IPS-20b (cell line): ENCODE measurements at regions not wholly inside any gene's neighbourhood (a gene's known extent, or its start where the extent isn't known, plus 50 kb on each side); places are given as distances from the start of the nearest gene placed in this dataset.
"Not testable (repeated sequence)": the region's sequence is repeated elsewhere in the genome, so short reads cannot be mapped to it uniquely, and the experiment has no call there.

ENCODE experiments used
- H3K27ac ChIP-seq: one replicate; pipeline ENCODE4 v1.5.1; 2013; ENCODE audit warnings: low read length
- H3K27me3 ChIP-seq: 2 replicates; pipeline ENCODE4 v1.6.1; 2013; ENCODE audit warnings: mild to moderate bottlenecking, low read length, inconsistent platforms; ENCODE audit not compliant: insufficient read depth
- H3K36me3 ChIP-seq: 2 replicates; pipeline ENCODE4 v1.6.1; 2013; ENCODE audit warnings: low read depth, mild to moderate bottlenecking, inconsistent platforms, low read length, moderate library complexity; ENCODE audit not compliant: insufficient read depth
- H3K4me1 ChIP-seq: 2 replicates; pipeline ENCODE4 v1.6.1; 2013; ENCODE audit warnings: mild to moderate bottlenecking, control low read depth, inconsistent platforms, low read length, moderate library complexity; ENCODE audit not compliant: insufficient read depth
- H3K4me3 ChIP-seq: 2 replicates; pipeline ENCODE4 v1.5.1; 2013; ENCODE audit warnings: mild to moderate bottlenecking, low read length, inconsistent platforms
- H3K9ac ChIP-seq: 2 replicates; pipeline ENCODE4 v1.6.1; 2013; ENCODE audit warnings: low read depth, mild to moderate bottlenecking, inconsistent platforms, low read length, moderate library complexity
- H3K9me3 ChIP-seq: 2 replicates; pipeline ENCODE4 v1.6.1; 2013; ENCODE audit warnings: mild to moderate bottlenecking, low read depth, low read length, inconsistent platforms; ENCODE audit not compliant: insufficient read depth

GRCh38 chr12:113699984-113700383, 228.3 kb upstream of the LHX5 start:
- peaks cover 12% of the 10 kb centered on the region; the same call in 1 of the 2 replicates for H3K4me1 ChIP-seq
- H3K27me3 ChIP-seq, result peaks cover 12% of the 10 kb centered on the region; the same call in 1 of the 2 replicates
- H3K27ac ChIP-seq, H3K4me3 ChIP-seq, H3K9ac ChIP-seq, H3K9me3 ChIP-seq, H3K36me3 ChIP-seq: not testable (repeated sequence)

- no peaks in the 10 kb centered on the region for H3K36me3 ChIP-seq
- H3K9ac ChIP-seq, result no peak overlapping the region
- H3K27me3 ChIP-seq, result peaks cover 12% of the 10 kb centered on the region; the same call in 1 of the 2 replicates
- H3K4me1 ChIP-seq, result peaks cover 12% of the 10 kb centered on the region; the same call in 1 of the 2 replicates
- no peak overlapping the region for H3K27ac ChIP-seq
- H3K9me3 ChIP-seq, result no peaks in the 10 kb centered on the region
- no peak overlapping the region for H3K4me3 ChIP-seq
Observed at GRCh38 chr12:113698510-113698858, 226.8 kb upstream of the LHX5 start.

GRCh38 chr12:113697651-113698509, 226.2 kb upstream of the LHX5 start:
- no peaks in the 10 kb centered on the region for H3K9me3 ChIP-seq
- peaks cover 12% of the 10 kb centered on the region; the same call in 1 of the 2 replicates for H3K4me1 ChIP-seq
- H3K36me3 ChIP-seq, result no peaks in the 10 kb centered on the region
- no peak overlapping the region for H3K27ac ChIP-seq
- H3K9ac ChIP-seq, result no peak overlapping the region
- no peak overlapping the region for H3K4me3 ChIP-seq
- peaks cover 7% of the 10 kb centered on the region; the same call in 1 of the 2 replicates for H3K27me3 ChIP-seq

- Histone ChIP-seq H3K27ac (no peak overlapping the region), H3K4me1 (peaks cover 12% of the 10 kb centered on the region; the same call in 1 of the 2 replicates)
Observed at GRCh38 chr12:113697104-113697503, 225.4 kb upstream of the LHX5 start.

GRCh38 chr12:113693693-113694092, 222.0 kb upstream of the LHX5 start:
- peaks cover 7% of the 10 kb centered on the region; the same call in 1 of the 2 replicates for H3K4me1 ChIP-seq
- H3K27ac ChIP-seq, result no peak overlapping the region
- H3K9ac ChIP-seq, result no peak overlapping the region
- no peak overlapping the region for H3K4me3 ChIP-seq
- no peaks in the 10 kb centered on the region for H3K27me3 ChIP-seq
- H3K36me3 ChIP-seq, result no peaks in the 10 kb centered on the region
- no peaks in the 10 kb centered on the region for H3K9me3 ChIP-seq

More at GRCh38 chr12:113697104-113697503, 225.4 kb upstream of the LHX5 start:
- Histone ChIP-seq H3K36me3 (no peaks in the 10 kb centered on the region), H3K27me3 (peaks cover under 1% of the 10 kb centered on the region; the same call in 1 of the 2 replicates), H3K9me3 (no peaks in the 10 kb centered on the region), H3K4me3 (no peak overlapping the region), H3K9ac (no peak overlapping the region)

- Histone ChIP-seq H3K27me3 (no peaks in the 10 kb centered on the region), H3K4me1 (no peaks in the 10 kb centered on the region), H3K9me3 (no peaks in the 10 kb centered on the region), H3K4me3 (no peak overlapping the region), H3K9ac (no peak overlapping the region), H3K27ac (no peak overlapping the region), H3K36me3 (no peaks in the 10 kb centered on the region)
Observed at GRCh38 chr12:113689047-113689610, 217.5 kb upstream of the LHX5 start.

- H3K4me3 ChIP-seq, result no peak overlapping the region
- no peaks in the 10 kb centered on the region for H3K4me1 ChIP-seq
- no peaks in the 10 kb centered on the region for H3K9me3 ChIP-seq
- H3K36me3 ChIP-seq, result no peaks in the 10 kb centered on the region
- H3K27me3 ChIP-seq, result no peaks in the 10 kb centered on the region; the same call in 1 of the 2 replicates
- no peak overlapping the region for H3K9ac ChIP-seq
- no peak overlapping the region for H3K27ac ChIP-seq
Observed at GRCh38 chr12:113688313-113688712, 216.6 kb upstream of the LHX5 start.

- H3K9me3 ChIP-seq, result no peaks in the 10 kb centered on the region
- H3K27ac ChIP-seq, result no peak overlapping the region
- no peak overlapping the region for H3K4me3 ChIP-seq
- no peak overlapping the region for H3K9ac ChIP-seq
- H3K27me3 ChIP-seq, result no peaks in the 10 kb centered on the region; the same call in 1 of the 2 replicates
- no peaks in the 10 kb centered on the region for H3K4me1 ChIP-seq
- no peaks in the 10 kb centered on the region for H3K36me3 ChIP-seq
Observed at GRCh38 chr12:113684908-113685782, 213.5 kb upstream of the LHX5 start.

GRCh38 chr12:113684053-113684907, 212.6 kb upstream of the LHX5 start:
- no peak overlapping the region for H3K4me3 ChIP-seq
- no peak overlapping the region for H3K9ac ChIP-seq
- H3K27ac ChIP-seq, result no peak overlapping the region
- H3K36me3 ChIP-seq, result no peaks in the 10 kb centered on the region
- no peaks in the 10 kb centered on the region; the same call in 1 of the 2 replicates for H3K27me3 ChIP-seq
- no peaks in the 10 kb centered on the region for H3K9me3 ChIP-seq
- H3K4me1 ChIP-seq, result no peaks in the 10 kb centered on the region

- Histone ChIP-seq H3K27ac (no peak overlapping the region), H3K9me3 (no peaks in the 10 kb centered on the region), H3K9ac (no peak overlapping the region), H3K27me3 (no peaks in the 10 kb centered on the region; the same call in 1 of the 2 replicates), H3K4me1 (no peaks in the 10 kb centered on the region), H3K4me3 (no peak overlapping the region), H3K36me3 (no peaks in the 10 kb centered on the region)
Observed at GRCh38 chr12:113683574-113683973, 211.9 kb upstream of the LHX5 start.

GRCh38 chr12:113680868-113681267, 209.2 kb upstream of the LHX5 start:
- H3K9ac ChIP-seq, result no peak overlapping the region
- no peak overlapping the region for H3K27ac ChIP-seq
- no peaks in the 10 kb centered on the region; the same call in 1 of the 2 replicates for H3K27me3 ChIP-seq
- no peaks in the 10 kb centered on the region for H3K36me3 ChIP-seq
- H3K9me3 ChIP-seq, result no peaks in the 10 kb centered on the region
- no peak overlapping the region for H3K4me3 ChIP-seq
- no peaks in the 10 kb centered on the region for H3K4me1 ChIP-seq
